ENCODE measurements at regions not wholly inside any gene's neighbourhood (a gene's known extent, or its start where the extent isn't known, plus 50 kb on each side); places are given as distances from the start of the nearest gene placed in this dataset.
"Not testable (repeated sequence)": the region's sequence is repeated elsewhere in the genome, so short reads cannot be mapped to it uniquely, and the experiment has no call there.

GRCh38 chr6:121560476-121560875, 125.0 kb downstream of the GJA1 start:
- Mint-ChIP-seq H3K36me3 (ENCODE audit: low read depth) (peaks cover 7% of the 10 kb centered on the region), H3K4me1 (no peaks in the 10 kb centered on the region), H3K9me3 (peaks cover 22% of the 10 kb centered on the region), H3K27me3 (ENCODE audit: low read depth, poor library complexity) (no peaks in the 10 kb centered on the region), H3K4me3 (no peak overlapping the region), H3K27ac (no peak overlapping the region)
- DNase-seq: no peak
- no peak for TF ChIP-seq CTCF (IDR thresholded peaks at IDR 0.05)

GRCh38 chr6:121563286-121563685, 127.8 kb downstream of the GJA1 start:
- Mint-ChIP-seq H3K36me3 (ENCODE audit: low read depth) (peaks cover 7% of the 10 kb centered on the region), H3K27me3 (ENCODE audit: low read depth, poor library complexity) (no peaks in the 10 kb centered on the region), H3K27ac (no peak overlapping the region), H3K4me3 (no peak overlapping the region), H3K9me3 (peaks cover 25% of the 10 kb centered on the region), H3K4me1 (no peaks in the 10 kb centered on the region)
- no peak for DNase-seq
- no peak for TF ChIP-seq CTCF (IDR thresholded peaks at IDR 0.05)

GRCh38 chr6:121564529-121564928, 129.1 kb downstream of the GJA1 start:
- H3K27ac Mint-ChIP-seq; H3K4me1 Mint-ChIP-seq; DNase-seq; H3K36me3 Mint-ChIP-seq (ENCODE audit: low read depth); H3K27me3 Mint-ChIP-seq (ENCODE audit: low read depth, poor library complexity); H3K4me3 Mint-ChIP-seq: not testable (repeated sequence)
- H3K9me3 Mint-ChIP-seq: peaks cover 32% of the 10 kb centered on the region

- Mint-ChIP-seq H3K27ac (no peak overlapping the region), H3K4me1 (no peaks in the 10 kb centered on the region), H3K27me3 (ENCODE audit: low read depth, poor library complexity) (no peaks in the 10 kb centered on the region), H3K4me3 (no peak overlapping the region), H3K9me3 (peaks cover 22% of the 10 kb centered on the region), H3K36me3 (ENCODE audit: low read depth) (peaks cover 4% of the 10 kb centered on the region)
- no peak for DNase-seq
- no peak for TF ChIP-seq CTCF (IDR thresholded peaks at IDR 0.05)
Observed at GRCh38 chr6:121571455-121571854, 136.0 kb downstream of the GJA1 start.

GRCh38 chr6:121573481-121573880, 138.0 kb downstream of the GJA1 start:
- no peaks in the 10 kb centered on the region for H3K27me3 Mint-ChIP-seq (ENCODE audit: low read depth, poor library complexity)
- peaks cover 22% of the 10 kb centered on the region for H3K9me3 Mint-ChIP-seq
- DNase-seq: no peak
- TF ChIP-seq CTCF (IDR thresholded peaks at IDR 0.05): no peak
- H3K27ac Mint-ChIP-seq: no peak overlapping the region
- H3K4me3 Mint-ChIP-seq: no peak overlapping the region
- peaks cover 4% of the 10 kb centered on the region for H3K36me3 Mint-ChIP-seq (ENCODE audit: low read depth)
- H3K4me1 Mint-ChIP-seq: peaks cover 10% of the 10 kb centered on the region

- no peak for DNase-seq
Observed at GRCh38 chr6:121578216-121578615, 142.8 kb downstream of the GJA1 start.

More at GRCh38 chr6:121578216-121578615, 142.8 kb downstream of the GJA1 start:
- peaks cover 26% of the 10 kb centered on the region for H3K4me1 Mint-ChIP-seq
- H3K36me3 Mint-ChIP-seq (ENCODE audit: low read depth): no peaks in the 10 kb centered on the region
- TF ChIP-seq CTCF (IDR thresholded peaks at IDR 0.05): no peak
- H3K27ac Mint-ChIP-seq: no peak overlapping the region
- peaks cover 5% of the 10 kb centered on the region for H3K9me3 Mint-ChIP-seq
- H3K27me3 Mint-ChIP-seq (ENCODE audit: low read depth, poor library complexity): peaks cover 2% of the 10 kb centered on the region
- H3K4me3 Mint-ChIP-seq: no peak overlapping the region

Data from nephron progenitor cell (in vitro differentiated cells).